Natural killer cell (primary cell): ENCODE measurements at regions not wholly inside any gene's neighbourhood (a gene's known extent, or its start where the extent isn't known, plus 50 kb on each side); places are given as distances from the start of the nearest gene placed in this dataset.

Source experiments
- ATAC-seq, 3 donors: fragments of 150-1000 bp in 2 of 3; fragments of 200-7000 bp in 1 of 3; cut with Tn5 transposase; 1 replicate in 1 of 3; 2 replicates in 2 of 3; pipeline ENCODE4 v1.10.0; 2021; ENCODE audit warnings: mild to moderate bottlenecking in 2 of 3, moderate library complexity in 2 of 3
- DNase-seq, 2 donors: peaks; one replicate each; pipeline versions ENCODE4 v3.0.0 to v3.0.0-alpha.2; 2013 to 2021; ENCODE audit warnings: mixed read lengths in 1 of 2
- H3K27ac ChIP-seq: one replicate; pipeline ENCODE4 v1.5.1; 2013; ENCODE audit warnings: mild to moderate bottlenecking, low read length
- H3K27me3 ChIP-seq: one replicate; pipeline ENCODE4 v1.6.1; 2013; ENCODE audit warnings: low read length; ENCODE audit not compliant: control insufficient read depth, insufficient read depth
- H3K36me3 ChIP-seq: one replicate; pipeline ENCODE4 v1.6.1; 2013; ENCODE audit warnings: low read length; ENCODE audit not compliant: control insufficient read depth, insufficient read depth
- H3K4me1 ChIP-seq: one replicate; pipeline ENCODE4 v1.6.1; 2013; ENCODE audit warnings: low read length; ENCODE audit not compliant: control insufficient read depth, insufficient read depth
- H3K4me3 ChIP-seq: one replicate; pipeline ENCODE4 v1.5.1; 2013; ENCODE audit warnings: low read length
- H3K9me3 ChIP-seq: one replicate; pipeline ENCODE4 v1.6.1; 2013; ENCODE audit warnings: low read length; ENCODE audit not compliant: control insufficient read depth, insufficient read depth
- H3K27ac Mint-ChIP-seq, 2 donors: one replicate each; pipeline ENCODE4 v1.8.0; 2022; ENCODE audit warnings: mild to moderate bottlenecking in 2 of 2, mixed read lengths in 2 of 2, moderate library complexity in 1 of 2
- H3K27me3 Mint-ChIP-seq, 2 donors: one replicate each; pipeline ENCODE4 v1.8.0; 2022; ENCODE audit warnings: low read depth in 2 of 2, mixed read lengths in 2 of 2
- H3K36me3 Mint-ChIP-seq: one replicate; pipeline ENCODE4 v1.8.0; 2022; ENCODE audit warnings: mixed read lengths
- H3K4me1 Mint-ChIP-seq, 2 donors: one replicate each; pipeline ENCODE4 v1.8.0; 2022; ENCODE audit warnings: mixed read lengths in 2 of 2
- H3K4me3 Mint-ChIP-seq: one replicate; pipeline ENCODE4 v1.8.0; 2022; ENCODE audit warnings: mild to moderate bottlenecking, moderate library complexity, mixed read lengths
- H3K9me3 Mint-ChIP-seq, 2 donors: one replicate each; pipeline ENCODE4 v1.8.0; 2022; ENCODE audit warnings: mixed read lengths in 2 of 2
- WGBS: methylation state at CpG from one replicate; pipeline ENCODE4 v1.1.7; 2013; ENCODE audit warnings: missing lambda C conversion rate; ENCODE audit not compliant: insufficient coverage; 5-methylcytosine and 5-hydroxymethylcytosine counted together
- intact Hi-C: fragments of 100-400 bp; cut with micrococcal nuclease; formaldehyde crosslinking; loops from one replicate; pipeline ENCODE4 v1.14.2; 2022
- TF ChIP-seq, protein P1 (sequence below): fragments of 200-600 bp; IDR thresholded peaks from one replicate; pipeline ENCODE4 v1.8.0; 2022; ENCODE audit warnings: antibody characterized with exemption

- peaks cover 15% of the 10 kb centered on the region for H3K36me3 Mint-ChIP-seq
Observed at GRCh38 chr3:82745544-82745943, 984.1 kb upstream of the GBE1 start.

GRCh38 chr3:82743196-82743595, 981.8 kb upstream of the GBE1 start:
- Mint-ChIP-seq H3K27ac (no peak overlapping the region), H3K4me1 (no peaks in the 10 kb centered on the region), H3K9me3 (peaks cover 18 to 33% of the 10 kb centered on the region in 2 donors), H3K36me3 (peaks cover 15% of the 10 kb centered on the region), H3K27me3 (no peaks in the 10 kb centered on the region), H3K4me3 (no peak overlapping the region)
- H3K36me3 ChIP-seq: no peaks in the 10 kb centered on the region
- no peak overlapping the region for H3K4me3 ChIP-seq
- 89% methylated on average over 5 of the region's 5 CpGs for WGBS
- H3K9me3 ChIP-seq: peaks cover 5% of the 10 kb centered on the region
- TF ChIP-seq, protein P1, sequence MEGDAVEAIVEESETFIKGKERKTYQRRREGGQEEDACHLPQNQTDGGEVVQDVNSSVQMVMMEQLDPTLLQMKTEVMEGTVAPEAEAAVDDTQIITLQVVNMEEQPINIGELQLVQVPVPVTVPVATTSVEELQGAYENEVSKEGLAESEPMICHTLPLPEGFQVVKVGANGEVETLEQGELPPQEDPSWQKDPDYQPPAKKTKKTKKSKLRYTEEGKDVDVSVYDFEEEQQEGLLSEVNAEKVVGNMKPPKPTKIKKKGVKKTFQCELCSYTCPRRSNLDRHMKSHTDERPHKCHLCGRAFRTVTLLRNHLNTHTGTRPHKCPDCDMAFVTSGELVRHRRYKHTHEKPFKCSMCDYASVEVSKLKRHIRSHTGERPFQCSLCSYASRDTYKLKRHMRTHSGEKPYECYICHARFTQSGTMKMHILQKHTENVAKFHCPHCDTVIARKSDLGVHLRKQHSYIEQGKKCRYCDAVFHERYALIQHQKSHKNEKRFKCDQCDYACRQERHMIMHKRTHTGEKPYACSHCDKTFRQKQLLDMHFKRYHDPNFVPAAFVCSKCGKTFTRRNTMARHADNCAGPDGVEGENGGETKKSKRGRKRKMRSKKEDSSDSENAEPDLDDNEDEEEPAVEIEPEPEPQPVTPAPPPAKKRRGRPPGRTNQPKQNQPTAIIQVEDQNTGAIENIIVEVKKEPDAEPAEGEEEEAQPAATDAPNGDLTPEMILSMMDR: no peak
- no peaks in the 10 kb centered on the region for H3K27me3 ChIP-seq
- H3K4me1 ChIP-seq: no peaks in the 10 kb centered on the region
- H3K27ac ChIP-seq: no peak overlapping the region
- ATAC-seq (no peak), DNase-seq (no peak)
- intact Hi-C loops: no loop called here

More at GRCh38 chr3:82745544-82745943, 984.1 kb upstream of the GBE1 start:
- Histone ChIP-seq H3K27ac (no peak overlapping the region), H3K36me3 (no peaks in the 10 kb centered on the region), H3K4me3 (no peak overlapping the region), H3K9me3 (peaks cover 5% of the 10 kb centered on the region), H3K4me1 (no peaks in the 10 kb centered on the region), H3K27me3 (no peaks in the 10 kb centered on the region)
- H3K4me3 Mint-ChIP-seq: no peak overlapping the region
- no peaks in the 10 kb centered on the region for H3K27me3 Mint-ChIP-seq
- TF ChIP-seq, protein P1: no peak
- no peak overlapping the region for H3K27ac Mint-ChIP-seq
- ATAC-seq (no peak), DNase-seq (no peak)
- WGBS: 40% methylated on average over 1 of the region's 1 CpG
- H3K9me3 Mint-ChIP-seq: peaks cover 16 to 28% of the 10 kb centered on the region in 2 donors
- H3K4me1 Mint-ChIP-seq: no peaks in the 10 kb centered on the region
- intact Hi-C loops: no loop called here

GRCh38 chr3:82741346-82741745, 979.9 kb upstream of the GBE1 start:
- no peak for DNase-seq
- Histone ChIP-seq H3K4me1 (no peaks in the 10 kb centered on the region), H3K27ac (no peak overlapping the region), H3K27me3 (no peaks in the 10 kb centered on the region), H3K4me3 (no peak overlapping the region), H3K9me3 (peaks cover 5% of the 10 kb centered on the region), H3K36me3 (no peaks in the 10 kb centered on the region)
- ATAC-seq: no peak
- WGBS: no CpG with 5 or more reads among the region's 2 CpGs
- Mint-ChIP-seq H3K4me1 (no peaks in the 10 kb centered on the region), H3K4me3 (no peak overlapping the region), H3K27me3 (no peaks in the 10 kb centered on the region), H3K27ac (no peak overlapping the region), H3K9me3 (peaks cover 14 to 30% of the 10 kb centered on the region in 2 donors), H3K36me3 (peaks cover 15% of the 10 kb centered on the region)
- TF ChIP-seq, protein P1: no peak
- intact Hi-C loops: no loop called here

DNA sequence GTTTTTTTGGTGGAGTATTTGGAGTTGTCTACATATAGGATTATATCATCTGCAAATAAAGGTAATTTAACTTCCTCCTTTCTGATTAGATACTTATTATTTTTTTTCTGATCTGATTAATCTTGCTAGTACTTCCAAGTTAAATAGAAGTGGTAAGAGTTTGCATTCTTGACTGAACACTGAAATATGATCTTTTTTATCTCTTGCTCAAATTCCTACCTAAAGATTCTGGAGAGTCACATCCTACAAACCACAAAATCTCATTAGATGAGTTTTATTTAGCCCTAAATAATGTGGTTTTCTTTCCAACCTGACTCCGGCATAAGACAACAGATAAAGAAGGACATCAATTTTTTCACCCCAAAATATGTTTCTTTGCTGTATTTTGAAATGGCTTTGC, 977.9 kb upstream of the GBE1 start:
- intact Hi-C loops: no loop called here
- no peak overlapping the region for H3K27ac Mint-ChIP-seq
- H3K27ac ChIP-seq: no peak overlapping the region
- H3K4me3 ChIP-seq: no peak overlapping the region
- ATAC-seq (no peak), DNase-seq (no peak)
- no peaks in the 10 kb centered on the region for H3K4me1 ChIP-seq
- peaks cover 5% of the 10 kb centered on the region for H3K9me3 ChIP-seq
- peaks cover 10% of the 10 kb centered on the region for H3K36me3 Mint-ChIP-seq
- peaks cover 10 to 15% of the 10 kb centered on the region in 2 donors for H3K9me3 Mint-ChIP-seq
- H3K27me3 ChIP-seq: no peaks in the 10 kb centered on the region
- WGBS: no CpG with 5 or more reads among the region's 1 CpG
- TF ChIP-seq, protein P1: no peak
- no peak overlapping the region for H3K4me3 Mint-ChIP-seq
- no peaks in the 10 kb centered on the region for H3K4me1 Mint-ChIP-seq
- H3K27me3 Mint-ChIP-seq: no peaks in the 10 kb centered on the region
- no peaks in the 10 kb centered on the region for H3K36me3 ChIP-seq
